Skeletal muscle satellite cell (primary cell): ENCODE measurements at regions not wholly inside any gene's neighbourhood (a gene's known extent, or its start where the extent isn't known, plus 50 kb on each side); places are given as distances from the start of the nearest gene placed in this dataset.

Experiments
- H3K27me3 ChIP-seq: 2 replicates; pipeline ENCODE4 v1.7.0; 2013; ENCODE audit warnings: low read length; ENCODE audit not compliant: control insufficient read depth, insufficient read depth
- H3K36me3 ChIP-seq: 2 replicates; pipeline ENCODE4 v1.7.0; 2013; ENCODE audit warnings: mild to moderate bottlenecking, control low read depth, low read length; ENCODE audit not compliant: insufficient read depth
- H3K4me1 ChIP-seq: 2 replicates; pipeline ENCODE4 v1.7.0; 2013; ENCODE audit warnings: low read length; ENCODE audit not compliant: control insufficient read depth, insufficient read depth
- H3K4me2 ChIP-seq: 2 replicates; pipeline ENCODE4 v1.7.0; 2013; ENCODE audit warnings: mild to moderate bottlenecking, low read length
- H3K4me3 ChIP-seq: 2 replicates; pipeline ENCODE4 v1.7.0; 2013; ENCODE audit warnings: low read length
- H3K9ac ChIP-seq: 2 replicates; pipeline ENCODE4 v1.7.0; 2013; ENCODE audit warnings: mild to moderate bottlenecking, low read depth, low read length, moderate library complexity
- H3K9me3 ChIP-seq: replicated peaks from 2 replicates; pipeline ENCODE4 v1.7.0; 2013; ENCODE audit warnings: mild to moderate bottlenecking, control low read depth, low read length

GRCh38 chr7:1368184-1368681 is 91.0 kb downstream of the MICALL2 start:
- H3K27me3 ChIP-seq, result peaks cover 75% of the 10 kb centered on the region
- no peak overlapping the region for H3K4me2 ChIP-seq
- no peaks in the 10 kb centered on the region for H3K4me1 ChIP-seq
- H3K4me3 ChIP-seq, result no peak overlapping the region
- H3K36me3 ChIP-seq, result no peaks in the 10 kb centered on the region
- H3K9me3 ChIP-seq, result no peaks in the 10 kb centered on the region
- H3K9ac ChIP-seq, result no peak overlapping the region

DNA sequence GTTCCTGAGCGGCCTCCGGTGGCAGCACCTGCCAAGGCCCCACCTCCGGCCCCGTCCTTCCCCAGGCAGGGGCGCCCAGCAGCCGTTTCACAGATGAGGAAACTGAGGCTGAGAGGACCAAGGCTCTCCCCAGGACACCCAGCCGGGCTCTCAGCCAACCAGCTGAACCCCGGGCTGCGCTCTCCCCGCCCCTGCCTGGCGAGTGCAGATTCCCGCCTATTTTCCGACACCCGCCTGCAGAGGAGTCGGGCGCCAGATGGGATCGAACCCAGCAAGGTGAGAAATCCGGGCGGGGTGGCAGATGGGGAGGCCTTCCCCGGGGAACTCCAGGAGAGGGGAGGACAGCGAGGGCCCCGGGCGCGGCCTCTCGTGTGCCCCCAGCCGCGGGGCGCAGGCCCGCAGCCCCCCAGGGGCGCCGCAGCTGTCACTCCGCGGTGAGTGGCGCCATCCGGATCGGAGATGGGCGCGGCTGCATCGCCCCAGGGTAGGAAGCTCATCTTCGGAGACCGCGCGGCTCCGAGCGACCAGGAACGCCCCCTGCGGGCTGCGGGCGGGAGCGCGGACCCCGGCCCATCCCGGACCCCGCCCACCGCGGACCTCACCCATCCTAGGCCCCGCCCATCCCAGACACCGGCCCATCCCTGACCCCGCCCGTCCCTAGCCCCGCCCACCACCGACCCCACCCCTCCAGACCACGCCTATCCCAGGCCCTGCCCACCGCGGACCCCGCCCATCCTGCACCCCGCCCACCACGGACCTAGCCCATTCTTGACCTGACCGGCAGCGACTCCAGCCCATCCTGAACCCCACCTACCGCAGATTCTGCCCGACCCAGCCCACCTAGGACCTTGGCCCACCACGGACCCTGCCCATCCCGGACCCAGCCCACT is 90.3 kb downstream of the MICALL2 start:
- peaks cover 81% of the 10 kb centered on the region for H3K27me3 ChIP-seq
- no peak overlapping the region for H3K9ac ChIP-seq
- no peaks in the 10 kb centered on the region for H3K9me3 ChIP-seq
- H3K36me3 ChIP-seq, result no peaks in the 10 kb centered on the region
- no peak overlapping the region for H3K4me3 ChIP-seq
- H3K4me2 ChIP-seq, result no peak overlapping the region
- H3K4me1 ChIP-seq, result no peaks in the 10 kb centered on the region

DNA sequence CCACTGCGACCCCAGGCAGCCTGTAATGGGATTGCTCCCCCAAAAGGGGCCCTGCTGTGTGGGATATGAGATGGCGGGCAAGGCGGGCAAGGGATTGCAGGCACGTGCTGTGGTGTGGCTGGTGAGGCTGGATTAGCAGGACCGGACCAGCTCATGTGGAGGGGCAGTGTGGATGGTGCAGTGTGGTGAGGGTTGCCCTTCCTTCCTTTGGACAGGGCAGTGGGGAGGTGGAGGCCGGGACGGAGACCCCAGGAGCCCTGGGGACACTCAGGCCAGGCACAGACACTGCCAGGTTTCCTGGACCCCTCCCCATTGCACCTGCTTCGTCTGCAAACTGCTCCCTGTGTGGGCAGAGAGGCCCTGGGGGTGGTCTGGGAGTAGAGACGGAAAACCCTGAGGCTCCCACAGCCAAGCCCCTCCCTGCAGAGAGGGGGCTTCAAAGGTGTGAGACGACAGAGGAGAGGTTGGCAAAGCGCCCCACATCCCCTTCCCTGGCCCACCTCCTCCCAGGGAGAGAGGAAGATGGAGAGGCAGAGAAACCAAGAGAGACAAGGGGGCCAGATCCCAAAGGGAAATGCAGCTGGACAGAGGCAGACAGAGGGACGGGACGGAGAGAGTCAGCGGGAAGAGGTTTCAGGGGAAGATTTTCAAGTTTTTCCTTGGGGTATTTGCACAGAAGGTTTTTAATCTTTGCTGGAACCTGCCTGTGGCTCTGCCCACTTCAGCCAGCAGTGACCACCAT is 89.2 kb downstream of the MICALL2 start:
- Histone ChIP-seq H3K36me3 (no peaks in the 10 kb centered on the region), H3K9me3 (no peaks in the 10 kb centered on the region), H3K4me3 (no peak overlapping the region), H3K27me3 (peaks cover 78% of the 10 kb centered on the region), H3K4me1 (no peaks in the 10 kb centered on the region), H3K9ac (no peak overlapping the region), H3K4me2 (no peak overlapping the region)

DNA sequence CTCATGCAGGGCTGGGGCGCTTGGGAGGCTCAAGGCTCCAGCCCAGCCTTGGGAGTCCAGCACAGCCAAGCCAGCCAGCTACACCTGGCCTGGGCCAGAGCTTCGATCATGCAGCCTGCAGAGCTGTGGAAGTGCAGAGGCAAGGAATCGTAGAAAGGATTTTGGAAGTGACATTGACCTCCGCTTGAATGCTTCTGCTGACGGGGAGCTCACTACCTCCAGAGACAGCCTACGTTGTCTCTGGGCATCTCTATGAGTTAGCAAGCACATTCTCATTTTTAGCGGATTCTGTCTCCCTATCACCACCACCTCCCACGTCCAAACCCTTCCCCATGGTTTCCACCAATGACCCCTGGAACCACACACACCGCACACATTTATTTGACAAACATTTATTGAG is 88.5 kb downstream of the MICALL2 start:
- Histone ChIP-seq H3K4me3 (no peak overlapping the region), H3K27me3 (peaks cover 74% of the 10 kb centered on the region), H3K9me3 (no peaks in the 10 kb centered on the region), H3K9ac (no peak overlapping the region), H3K4me2 (no peak overlapping the region), H3K36me3 (no peaks in the 10 kb centered on the region), H3K4me1 (no peaks in the 10 kb centered on the region)

DNA sequence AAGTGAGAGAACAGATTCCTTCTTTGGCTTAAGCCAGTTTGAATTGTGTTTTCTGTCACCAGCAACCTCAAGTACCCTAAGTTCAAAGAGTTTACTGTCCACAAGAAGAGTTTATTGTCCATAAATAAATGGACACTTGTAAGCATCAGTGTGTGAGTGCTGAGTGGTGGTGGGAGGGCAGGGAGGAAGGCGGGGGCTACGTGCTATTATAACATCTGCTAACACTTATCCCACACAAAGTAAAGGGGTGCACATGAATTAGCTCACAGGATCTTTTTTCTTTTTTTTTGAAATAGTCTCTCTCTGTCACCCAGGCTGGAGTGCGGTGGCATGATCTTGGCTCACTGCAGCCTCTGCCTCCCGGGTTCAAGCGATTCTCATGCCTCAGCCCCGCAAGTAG is 87.2 kb downstream of the MICALL2 start:
- Histone ChIP-seq H3K9me3 (no peaks in the 10 kb centered on the region), H3K4me3 (no peak overlapping the region), H3K9ac (no peak overlapping the region), H3K4me1 (no peaks in the 10 kb centered on the region), H3K4me2 (no peak overlapping the region), H3K27me3 (peaks cover 73% of the 10 kb centered on the region), H3K36me3 (no peaks in the 10 kb centered on the region)

GRCh38 chr7:1372671-1373379 is 86.4 kb downstream of the MICALL2 start:
- no peaks in the 10 kb centered on the region for H3K9me3 ChIP-seq
- H3K4me3 ChIP-seq, result no peak overlapping the region
- peaks cover 73% of the 10 kb centered on the region for H3K27me3 ChIP-seq
- no peak overlapping the region for H3K9ac ChIP-seq
- no peaks in the 10 kb centered on the region for H3K36me3 ChIP-seq
- H3K4me2 ChIP-seq, result no peak overlapping the region
- no peaks in the 10 kb centered on the region for H3K4me1 ChIP-seq

GRCh38 chr7:1377111-1377909 is 82.0 kb downstream of the MICALL2 start:
- no peaks in the 10 kb centered on the region for H3K36me3 ChIP-seq
- no peak overlapping the region for H3K9ac ChIP-seq
- H3K4me2 ChIP-seq, result no peak overlapping the region
- H3K27me3 ChIP-seq, result peaks cover 53% of the 10 kb centered on the region
- no peaks in the 10 kb centered on the region for H3K4me1 ChIP-seq
- no peak overlapping the region for H3K4me3 ChIP-seq
- H3K9me3 ChIP-seq, result no peaks in the 10 kb centered on the region

GRCh38 chr7:1378610-1379601 is 80.4 kb downstream of the MICALL2 start:
- Histone ChIP-seq H3K4me1 (no peaks in the 10 kb centered on the region), H3K27me3 (peaks cover 52% of the 10 kb centered on the region), H3K36me3 (no peaks in the 10 kb centered on the region)

DNA sequence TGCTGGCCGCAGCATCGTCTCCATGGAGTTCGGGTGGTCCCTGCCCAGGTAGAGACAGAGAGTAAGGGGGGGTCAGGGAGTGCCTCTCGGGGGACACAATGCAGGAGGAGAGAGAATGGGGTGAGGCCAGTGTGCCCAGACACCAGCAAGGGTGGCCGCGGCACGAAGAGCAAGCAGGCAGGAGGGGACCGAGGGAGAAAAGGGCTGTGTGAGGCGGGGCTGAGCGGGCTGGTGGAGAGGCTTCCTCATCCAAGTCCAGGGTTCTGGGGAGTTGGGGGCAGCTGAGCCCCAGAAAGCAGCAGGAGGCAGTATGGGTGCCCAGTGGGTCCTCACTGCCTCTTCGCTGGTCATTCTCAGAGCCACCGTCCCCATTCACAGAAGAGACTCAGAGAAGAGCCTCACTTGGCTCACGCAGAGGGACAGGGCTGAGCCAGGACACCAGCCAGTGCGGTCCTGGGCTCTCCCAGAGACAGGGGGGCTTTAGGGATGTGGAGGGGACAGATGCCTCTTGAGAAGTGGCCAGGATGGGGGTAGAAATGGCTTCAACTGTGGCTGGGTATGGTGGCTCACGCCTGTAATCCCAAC is 78.9 kb downstream of the MICALL2 start:
- Histone ChIP-seq H3K4me1 (no peaks in the 10 kb centered on the region), H3K9ac (no peak overlapping the region), H3K9me3 (no peaks in the 10 kb centered on the region), H3K36me3 (no peaks in the 10 kb centered on the region), H3K27me3 (peaks cover 64% of the 10 kb centered on the region), H3K4me2 (no peak overlapping the region), H3K4me3 (no peak overlapping the region)

More at GRCh38 chr7:1378610-1379601, 80.4 kb downstream of the MICALL2 start:
- Histone ChIP-seq H3K4me2 (no peak overlapping the region), H3K4me3 (no peak overlapping the region), H3K9ac (no peak overlapping the region), H3K9me3 (no peaks in the 10 kb centered on the region)
